Inflammatory macrophage treated with lipopolysaccharide for 1 hour (primary cell): ENCODE measurements at regions not wholly inside any gene's neighbourhood (a gene's known extent, or its start where the extent isn't known, plus 50 kb on each side); places are given as distances from the start of the nearest gene placed in this dataset.
A peak's percentile ranks its signal among the peaks of the same experiment; 100 is the strongest.

Source experiments
- DNase-seq, 2 donors: peaks; one replicate each; pipeline ENCODE4 v3.0.0-alpha.2; 2020 to 2022

GRCh38 chr10:124285587-124286527, 132.9 kb downstream of the OAT start:
- peak; percentile 85 to 88 for DNase-seq

DNA sequence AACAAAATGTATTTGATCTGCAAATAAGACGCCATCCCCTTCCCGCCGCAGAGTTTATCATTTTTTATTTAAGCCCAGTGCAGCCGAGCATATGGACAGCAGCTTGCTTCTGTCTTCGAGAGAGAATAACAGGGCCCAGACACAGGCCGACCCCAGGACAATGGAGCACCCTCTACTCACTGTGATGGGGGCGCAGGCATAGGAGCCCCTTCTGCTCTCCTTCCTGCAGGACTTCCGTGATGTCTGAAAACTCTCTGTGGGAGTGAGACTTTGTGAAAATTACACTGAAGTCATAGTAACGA, 134.8 kb downstream of the OAT start:
- no peak for DNase-seq

DNA sequence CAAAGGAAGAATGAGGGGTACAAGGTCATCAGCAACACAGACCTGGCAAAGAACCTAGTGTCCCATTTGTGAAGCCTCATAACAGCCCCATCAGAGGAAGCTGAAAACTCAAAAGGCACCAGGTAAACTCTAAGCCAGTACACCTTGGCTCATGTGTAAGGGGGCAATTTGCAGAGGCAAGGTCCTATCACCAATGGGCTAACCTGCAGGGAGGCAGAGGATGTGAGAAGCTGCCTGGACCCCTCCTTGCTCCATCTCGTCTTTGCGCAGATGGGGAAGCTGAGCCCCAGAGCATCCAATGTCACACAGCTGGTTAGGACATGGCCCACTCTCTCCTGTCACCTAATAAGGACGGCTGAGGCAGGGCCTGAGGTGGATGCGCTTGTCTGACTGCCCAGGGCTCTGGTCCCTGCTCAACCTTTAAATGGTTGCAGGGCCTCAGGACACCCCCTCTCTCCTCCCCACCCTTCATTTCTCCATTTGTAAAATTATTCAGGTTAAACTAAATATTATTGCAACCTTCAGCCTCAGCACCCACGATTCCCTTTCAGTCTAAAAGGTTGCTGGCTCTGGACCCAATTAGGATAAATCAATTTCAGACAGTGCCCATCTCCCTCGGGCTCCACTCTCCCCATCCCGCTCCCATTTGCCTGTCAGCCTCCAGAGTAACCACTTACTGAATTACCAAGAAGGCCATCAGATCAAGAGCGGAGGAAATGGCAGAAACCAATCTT, 135.3 kb downstream of the OAT start:
- no peak for DNase-seq

- no peak for DNase-seq
Observed at GRCh38 chr10:124282326-124282725, 136.4 kb downstream of the OAT start.

DNA sequence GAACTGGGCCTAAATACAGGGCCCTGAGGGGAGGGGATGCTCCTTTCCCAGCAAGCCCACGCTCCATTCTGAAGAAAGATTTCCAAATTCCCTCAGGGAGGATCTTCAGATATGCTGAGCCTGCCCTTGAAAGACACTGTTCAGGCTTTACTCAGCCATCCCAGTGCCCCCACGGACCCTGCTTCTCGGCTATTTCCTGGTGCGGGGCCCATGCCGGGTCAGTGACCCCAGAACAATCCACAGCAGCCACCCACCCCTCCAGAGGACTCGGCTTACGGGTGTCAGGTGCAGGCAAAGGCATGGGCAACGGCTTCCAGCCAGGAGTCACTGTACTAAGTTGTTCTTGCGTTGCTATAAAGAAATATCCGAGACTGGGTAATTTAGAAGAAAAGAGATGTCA, 137.1 kb downstream of the OAT start:
- DNase-seq: no peak

DNA sequence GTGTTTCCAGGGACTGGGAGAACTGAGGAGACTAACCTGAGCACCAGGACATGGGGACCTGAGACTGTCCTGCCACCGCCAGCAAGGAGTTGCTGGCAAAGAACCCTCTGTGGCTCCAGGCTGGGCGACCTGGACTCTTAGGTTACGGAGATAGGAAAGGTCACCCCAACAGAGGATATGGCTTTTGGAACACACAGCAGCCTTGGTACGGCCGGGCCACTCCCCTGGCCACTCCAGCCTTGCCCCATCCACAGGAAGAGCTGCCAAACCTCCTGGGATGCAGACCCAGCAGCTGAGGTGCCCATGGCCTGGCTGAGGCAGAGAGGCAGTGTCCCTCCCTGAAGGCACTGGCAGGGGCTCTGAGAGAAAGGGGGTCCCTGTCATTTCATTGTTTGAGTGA, 137.8 kb downstream of the OAT start:
- no peak for DNase-seq

DNA sequence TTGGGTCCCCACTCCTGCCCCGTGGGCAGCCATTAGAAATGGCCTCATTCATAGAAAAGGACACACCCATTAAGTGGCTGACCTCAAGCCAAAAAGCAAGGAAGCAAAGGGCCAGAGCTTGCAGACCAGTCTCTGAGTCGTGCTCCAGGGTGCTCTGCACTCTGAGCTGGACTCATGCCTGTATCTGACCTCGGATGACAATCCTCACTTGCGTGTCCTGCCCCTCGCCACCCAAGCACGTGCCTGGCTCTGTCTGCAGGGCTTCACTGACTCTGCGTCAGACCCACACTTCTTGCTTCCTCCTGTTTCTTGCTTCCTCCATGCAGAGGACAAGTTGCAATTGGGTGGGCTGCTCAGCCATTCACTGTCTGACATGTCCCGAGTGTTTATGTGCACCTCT, 138.8 kb downstream of the OAT start:
- DNase-seq: peak; percentile 14 to 40

GRCh38 chr10:124279298-124279697, 139.4 kb downstream of the OAT start:
- no peak for DNase-seq

- no peak for DNase-seq
Observed at GRCh38 chr10:124278356-124278755, 140.4 kb downstream of the OAT start.

GRCh38 chr10:124273141-124273540, 145.6 kb downstream of the OAT start:
- DNase-seq: no peak

DNA sequence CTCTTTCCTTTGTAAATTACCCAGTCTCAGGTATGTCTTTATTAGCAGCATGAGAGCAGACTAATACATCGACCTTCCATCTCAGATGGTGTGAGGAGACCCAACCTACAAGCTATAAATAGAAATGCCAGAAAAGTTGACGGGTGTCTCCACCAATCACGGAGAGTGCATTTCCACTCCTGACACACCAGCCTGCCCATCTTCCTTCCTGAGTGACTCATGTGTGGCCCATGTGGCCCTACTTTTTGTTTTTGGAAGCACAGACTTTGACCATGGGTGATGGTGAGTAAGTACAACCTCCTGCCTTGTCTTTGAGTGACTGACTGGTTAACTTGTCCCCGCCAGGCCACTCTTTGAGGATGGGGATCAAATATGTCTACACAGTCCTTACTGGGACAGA, 147.0 kb downstream of the OAT start:
- DNase-seq: no peak

DNA sequence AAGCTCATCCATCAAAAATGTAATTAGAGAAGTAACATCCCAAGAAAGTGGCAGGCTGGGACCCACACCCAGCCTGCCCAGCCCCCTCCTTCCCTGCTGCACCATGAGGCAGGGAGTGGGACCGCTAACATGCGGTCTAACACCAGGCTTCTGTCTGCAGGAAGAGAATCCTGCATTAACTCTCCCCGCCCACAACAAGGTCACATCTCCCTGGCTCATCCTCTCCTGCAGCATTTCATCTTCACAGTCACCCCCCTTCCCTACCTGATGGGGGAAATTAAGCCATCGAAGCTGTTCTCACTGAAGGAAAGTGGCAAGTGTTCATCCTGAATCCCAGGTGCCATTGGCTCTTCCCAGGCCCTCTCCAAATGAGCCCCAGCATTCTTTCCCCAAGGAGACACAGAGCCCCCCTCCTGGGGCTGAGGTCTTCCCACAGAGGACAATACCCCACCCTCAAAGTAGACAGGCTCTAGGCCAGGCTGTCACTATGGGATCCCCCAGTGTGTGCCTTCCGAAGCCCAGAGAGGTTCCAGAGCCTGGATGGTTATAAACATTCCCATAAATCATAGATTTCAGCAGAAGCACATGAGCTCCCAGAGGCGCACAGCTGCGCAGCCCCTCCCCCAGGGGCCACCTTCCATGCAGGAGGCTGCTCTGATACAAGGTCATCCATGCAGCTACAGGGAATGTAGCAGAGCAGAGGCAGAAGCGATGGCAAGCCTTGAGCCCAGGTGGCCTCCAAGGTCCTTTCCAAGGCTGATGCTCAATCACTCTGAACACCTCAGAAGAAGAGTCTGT, 148.0 kb downstream of the OAT start:
- DNase-seq: no peak

DNA sequence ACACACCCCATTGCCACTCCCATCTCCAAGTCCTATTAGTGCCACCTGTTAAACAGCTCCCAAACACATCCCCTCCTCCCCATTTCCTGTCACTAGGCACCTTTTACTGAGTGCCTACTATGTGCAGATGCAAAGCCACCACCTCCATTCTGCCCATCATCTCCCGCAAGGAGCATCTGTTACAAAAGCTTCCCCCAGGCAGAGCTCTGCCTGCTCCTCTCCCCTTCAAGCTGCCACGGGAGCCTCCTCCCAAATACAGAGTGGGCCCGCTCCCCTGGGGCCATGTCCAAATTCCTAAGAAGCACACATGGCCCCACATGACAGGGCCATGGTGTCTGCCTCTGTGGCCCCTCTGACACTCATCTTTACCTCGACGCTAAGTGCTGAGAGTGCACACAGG, 149.7 kb downstream of the OAT start:
- DNase-seq: no peak

GRCh38 chr10:124267911-124268549, 150.7 kb downstream of the OAT start:
- DNase-seq: no peak

DNA sequence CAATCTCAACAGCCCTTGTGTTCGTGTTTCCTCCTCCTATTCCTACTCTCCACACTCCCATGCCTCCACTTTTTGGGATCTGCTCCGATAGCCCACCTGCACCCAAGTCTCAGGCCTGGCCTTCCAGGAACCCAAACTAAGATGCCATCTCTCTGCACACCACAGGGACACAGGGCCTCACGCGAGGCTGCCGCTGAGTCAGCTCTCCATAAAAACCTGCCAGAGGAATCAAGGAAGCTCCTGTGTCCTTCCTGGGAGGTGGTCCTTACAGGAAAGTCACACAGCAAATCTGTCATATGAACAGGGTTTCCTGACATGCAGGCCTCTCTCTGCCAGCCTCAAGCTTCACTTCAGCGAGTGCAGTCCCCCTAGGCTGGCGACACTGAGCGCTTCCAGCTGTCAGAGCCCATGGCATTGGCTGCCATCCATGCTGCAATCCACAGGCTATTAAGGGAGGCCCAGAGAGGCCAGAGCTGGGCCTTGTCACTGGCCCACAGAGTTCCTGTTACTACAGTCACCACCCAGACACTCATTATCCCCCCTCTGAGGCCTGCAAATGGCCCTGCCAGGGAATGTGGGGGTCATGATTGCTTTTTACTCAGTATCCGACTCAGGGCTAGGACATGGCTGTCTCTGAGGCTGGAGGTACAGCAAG, 151.4 kb downstream of the OAT start:
- no peak for DNase-seq

- DNase-seq: peak; percentile 58 to 78
Observed at GRCh38 chr10:124266468-124267230, 152.1 kb downstream of the OAT start.

DNA sequence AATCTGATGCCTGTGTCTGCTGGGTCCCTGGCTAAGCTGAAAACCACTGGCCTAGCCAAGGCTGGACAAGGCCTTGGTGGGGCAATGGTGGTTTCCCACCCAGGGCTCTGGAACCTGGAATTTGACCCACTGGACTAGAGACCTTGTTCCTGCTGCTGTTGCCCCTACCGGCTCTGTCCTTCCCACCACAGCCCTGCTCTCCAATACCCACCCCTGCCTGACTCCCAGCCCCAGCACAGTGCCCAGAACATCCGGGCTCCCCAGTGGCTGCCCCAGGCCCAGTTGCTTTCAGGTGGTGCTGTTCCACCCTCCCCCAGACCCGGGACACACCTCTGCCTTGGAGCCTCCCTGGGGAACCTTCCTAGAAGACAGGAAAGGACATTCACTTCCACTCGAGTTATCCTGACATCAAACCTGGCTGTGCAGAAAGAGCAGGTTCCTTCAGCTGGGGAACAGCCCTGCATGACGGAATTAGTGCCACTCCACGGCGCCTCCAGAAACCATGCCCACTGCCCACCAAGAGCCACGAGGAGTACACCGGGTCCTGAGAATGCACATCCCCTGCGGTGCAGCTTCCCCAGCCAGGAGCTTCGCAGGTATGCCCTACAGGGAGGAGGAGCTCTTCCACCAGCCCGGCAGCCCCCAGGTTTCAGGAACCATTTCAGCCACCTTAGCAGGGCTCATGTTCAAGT, 152.8 kb downstream of the OAT start:
- no peak for DNase-seq

- no peak for DNase-seq
Observed at GRCh38 chr10:124265391-124265745, 153.4 kb downstream of the OAT start.

- DNase-seq: no peak
Observed at GRCh38 chr10:124264711-124265390, 153.9 kb downstream of the OAT start.

DNA sequence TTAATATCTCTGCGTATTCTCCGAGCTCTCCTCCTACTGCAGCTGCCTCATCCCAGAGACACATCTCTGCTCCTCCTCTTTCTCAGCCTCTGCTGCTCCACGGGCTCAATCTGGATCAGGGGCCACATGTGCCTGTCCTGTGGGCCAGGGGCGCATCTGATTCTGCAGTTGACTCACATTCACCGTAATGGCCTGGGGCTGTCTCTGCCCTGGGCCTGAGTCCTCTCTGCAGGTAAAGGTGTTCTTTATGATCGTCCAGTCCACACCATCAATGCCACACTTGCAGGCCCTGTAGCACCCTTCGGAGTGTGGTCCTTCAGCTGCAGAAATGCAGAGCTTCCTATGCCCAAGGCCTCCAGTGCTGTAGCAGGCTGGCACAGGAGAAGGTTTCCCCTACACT, 154.5 kb downstream of the OAT start:
- no peak for DNase-seq

DNA sequence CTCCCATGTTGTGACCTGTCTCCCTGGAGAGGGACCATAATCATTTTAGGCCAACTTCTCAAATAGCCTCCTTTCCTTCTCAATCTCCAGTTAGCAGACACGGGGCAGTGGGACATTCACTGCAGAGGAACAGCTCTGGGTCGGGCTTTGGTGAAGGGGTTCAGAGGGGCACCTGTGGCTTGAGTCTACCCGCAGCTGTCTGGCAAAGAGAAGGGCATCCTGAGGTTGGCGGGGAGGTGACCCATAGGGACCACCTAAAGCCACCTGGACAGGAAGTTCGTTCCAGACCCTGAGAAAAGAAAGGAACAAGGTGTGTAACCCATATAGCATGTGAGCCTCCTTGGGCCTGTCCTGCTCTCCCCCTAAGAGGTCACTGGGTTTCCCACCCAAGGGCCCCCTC, 155.0 kb downstream of the OAT start:
- no peak for DNase-seq
